GM12878 (cell line): ENCODE measurements at regions not wholly inside any gene's neighbourhood (a gene's known extent, or its start where the extent isn't known, plus 50 kb on each side); places are given as distances from the start of the nearest gene placed in this dataset.

ENCODE experiments used
- MYC ChIP-seq: IDR thresholded peaks from 2 replicates; pipeline ENCODE4 v1.6.1; 2011; ENCODE audit warnings: mild to moderate bottlenecking, low read length, moderate library complexity, inconsistent platforms; ENCODE audit not compliant: insufficient read depth, insufficient replicate concordance, insufficient read length, severe bottlenecking
- PBX3 ChIP-seq: IDR thresholded peaks from 2 replicates; pipeline ENCODE4 v1.6.1; 2011; ENCODE audit warnings: mild to moderate bottlenecking, low read depth, low read length, moderate library complexity; ENCODE audit not compliant: insufficient replicate concordance
- TF ChIP-seq, protein P1 (sequence below): fragments of 450-650 bp; IDR thresholded peaks from 2 replicates; pipeline ENCODE4 v1.6.1; 2018; ENCODE audit warnings: mild to moderate bottlenecking, low read depth, moderate library complexity; ENCODE audit not compliant: partially characterized antibody
- TF ChIP-seq, protein P2 (sequence below): IDR thresholded peaks from 2 replicates; pipeline ENCODE4 v1.6.1; 2012; ENCODE audit warnings: improper control_type of control experiment, low read depth, low read length; ENCODE audit not compliant: insufficient replicate concordance
- TF ChIP-seq, protein P3 (sequence below): fragments of 450-650 bp; conservative IDR thresholded peaks from 2 replicates; pipeline ENCODE4 v1.6.1; 2017; ENCODE audit warnings: mild to moderate bottlenecking, moderate library complexity

- TF ChIP-seq PBX3 = no peak
- no peak for TF ChIP-seq MYC
- TF ChIP-seq, protein P1, sequence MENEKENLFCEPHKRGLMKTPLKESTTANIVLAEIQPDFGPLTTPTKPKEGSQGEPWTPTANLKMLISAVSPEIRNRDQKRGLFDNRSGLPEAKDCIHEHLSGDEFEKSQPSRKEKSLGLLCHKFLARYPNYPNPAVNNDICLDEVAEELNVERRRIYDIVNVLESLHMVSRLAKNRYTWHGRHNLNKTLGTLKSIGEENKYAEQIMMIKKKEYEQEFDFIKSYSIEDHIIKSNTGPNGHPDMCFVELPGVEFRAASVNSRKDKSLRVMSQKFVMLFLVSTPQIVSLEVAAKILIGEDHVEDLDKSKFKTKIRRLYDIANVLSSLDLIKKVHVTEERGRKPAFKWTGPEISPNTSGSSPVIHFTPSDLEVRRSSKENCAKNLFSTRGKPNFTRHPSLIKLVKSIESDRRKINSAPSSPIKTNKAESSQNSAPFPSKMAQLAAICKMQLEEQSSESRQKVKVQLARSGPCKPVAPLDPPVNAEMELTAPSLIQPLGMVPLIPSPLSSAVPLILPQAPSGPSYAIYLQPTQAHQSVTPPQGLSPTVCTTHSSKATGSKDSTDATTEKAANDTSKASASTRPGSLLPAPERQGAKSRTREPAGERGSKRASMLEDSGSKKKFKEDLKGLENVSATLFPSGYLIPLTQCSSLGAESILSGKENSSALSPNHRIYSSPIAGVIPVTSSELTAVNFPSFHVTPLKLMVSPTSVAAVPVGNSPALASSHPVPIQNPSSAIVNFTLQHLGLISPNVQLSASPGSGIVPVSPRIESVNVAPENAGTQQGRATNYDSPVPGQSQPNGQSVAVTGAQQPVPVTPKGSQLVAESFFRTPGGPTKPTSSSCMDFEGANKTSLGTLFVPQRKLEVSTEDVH = no peak
- TF ChIP-seq, protein P2, sequence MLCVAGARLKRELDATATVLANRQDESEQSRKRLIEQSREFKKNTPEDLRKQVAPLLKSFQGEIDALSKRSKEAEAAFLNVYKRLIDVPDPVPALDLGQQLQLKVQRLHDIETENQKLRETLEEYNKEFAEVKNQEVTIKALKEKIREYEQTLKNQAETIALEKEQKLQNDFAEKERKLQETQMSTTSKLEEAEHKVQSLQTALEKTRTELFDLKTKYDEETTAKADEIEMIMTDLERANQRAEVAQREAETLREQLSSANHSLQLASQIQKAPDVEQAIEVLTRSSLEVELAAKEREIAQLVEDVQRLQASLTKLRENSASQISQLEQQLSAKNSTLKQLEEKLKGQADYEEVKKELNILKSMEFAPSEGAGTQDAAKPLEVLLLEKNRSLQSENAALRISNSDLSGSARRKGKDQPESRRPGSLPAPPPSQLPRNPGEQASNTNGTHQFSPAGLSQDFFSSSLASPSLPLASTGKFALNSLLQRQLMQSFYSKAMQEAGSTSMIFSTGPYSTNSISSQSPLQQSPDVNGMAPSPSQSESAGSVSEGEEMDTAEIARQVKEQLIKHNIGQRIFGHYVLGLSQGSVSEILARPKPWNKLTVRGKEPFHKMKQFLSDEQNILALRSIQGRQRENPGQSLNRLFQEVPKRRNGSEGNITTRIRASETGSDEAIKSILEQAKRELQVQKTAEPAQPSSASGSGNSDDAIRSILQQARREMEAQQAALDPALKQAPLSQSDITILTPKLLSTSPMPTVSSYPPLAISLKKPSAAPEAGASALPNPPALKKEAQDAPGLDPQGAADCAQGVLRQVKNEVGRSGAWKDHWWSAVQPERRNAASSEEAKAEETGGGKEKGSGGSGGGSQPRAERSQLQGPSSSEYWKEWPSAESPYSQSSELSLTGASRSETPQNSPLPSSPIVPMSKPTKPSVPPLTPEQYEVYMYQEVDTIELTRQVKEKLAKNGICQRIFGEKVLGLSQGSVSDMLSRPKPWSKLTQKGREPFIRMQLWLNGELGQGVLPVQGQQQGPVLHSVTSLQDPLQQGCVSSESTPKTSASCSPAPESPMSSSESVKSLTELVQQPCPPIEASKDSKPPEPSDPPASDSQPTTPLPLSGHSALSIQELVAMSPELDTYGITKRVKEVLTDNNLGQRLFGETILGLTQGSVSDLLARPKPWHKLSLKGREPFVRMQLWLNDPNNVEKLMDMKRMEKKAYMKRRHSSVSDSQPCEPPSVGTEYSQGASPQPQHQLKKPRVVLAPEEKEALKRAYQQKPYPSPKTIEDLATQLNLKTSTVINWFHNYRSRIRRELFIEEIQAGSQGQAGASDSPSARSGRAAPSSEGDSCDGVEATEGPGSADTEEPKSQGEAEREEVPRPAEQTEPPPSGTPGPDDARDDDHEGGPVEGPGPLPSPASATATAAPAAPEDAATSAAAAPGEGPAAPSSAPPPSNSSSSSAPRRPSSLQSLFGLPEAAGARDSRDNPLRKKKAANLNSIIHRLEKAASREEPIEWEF = no peak
- TF ChIP-seq, protein P3, sequence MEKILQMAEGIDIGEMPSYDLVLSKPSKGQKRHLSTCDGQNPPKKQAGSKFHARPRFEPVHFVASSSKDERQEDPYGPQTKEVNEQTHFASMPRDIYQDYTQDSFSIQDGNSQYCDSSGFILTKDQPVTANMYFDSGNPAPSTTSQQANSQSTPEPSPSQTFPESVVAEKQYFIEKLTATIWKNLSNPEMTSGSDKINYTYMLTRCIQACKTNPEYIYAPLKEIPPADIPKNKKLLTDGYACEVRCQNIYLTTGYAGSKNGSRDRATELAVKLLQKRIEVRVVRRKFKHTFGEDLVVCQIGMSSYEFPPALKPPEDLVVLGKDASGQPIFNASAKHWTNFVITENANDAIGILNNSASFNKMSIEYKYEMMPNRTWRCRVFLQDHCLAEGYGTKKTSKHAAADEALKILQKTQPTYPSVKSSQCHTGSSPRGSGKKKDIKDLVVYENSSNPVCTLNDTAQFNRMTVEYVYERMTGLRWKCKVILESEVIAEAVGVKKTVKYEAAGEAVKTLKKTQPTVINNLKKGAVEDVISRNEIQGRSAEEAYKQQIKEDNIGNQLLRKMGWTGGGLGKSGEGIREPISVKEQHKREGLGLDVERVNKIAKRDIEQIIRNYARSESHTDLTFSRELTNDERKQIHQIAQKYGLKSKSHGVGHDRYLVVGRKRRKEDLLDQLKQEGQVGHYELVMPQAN = no peak
Observed at GRCh38 chr10:62463364-62463763, 89.2 kb downstream of the ZNF365 start (continued).
